22Rv1 (cell line): ENCODE measurements at regions not wholly inside any gene's neighbourhood (a gene's known extent, or its start where the extent isn't known, plus 50 kb on each side); places are given as distances from the start of the nearest gene placed in this dataset.

ENCODE experiments used
- CTCF ChIP-seq: fragments of 450-650 bp; IDR thresholded peaks from 2 replicates; pipeline ENCODE4 v1.5.1; 2017; ENCODE audit warnings: mild to moderate bottlenecking
- ZFX ChIP-seq: fragments of 450-650 bp; IDR thresholded peaks from 2 replicates; pipeline ENCODE4 v1.6.1; 2017; ENCODE audit warnings: antibody characterized with exemption, borderline replicate concordance

- TF ChIP-seq CTCF (no peak), ZFX (no peak)
Measured at GRCh38 chr2:129255610-129256313, 723.7 kb upstream of the RAB6C start.
